HepG2 (cell line): ENCODE measurements at regions not wholly inside any gene's neighbourhood (a gene's known extent, or its start where the extent isn't known, plus 50 kb on each side); places are given as distances from the start of the nearest gene placed in this dataset.

Experiments used
- ATAC-seq: fragments of 200-7000 bp; cut with Tn5 transposase; 3 replicates; pipeline ENCODE4 v1.9.1; 2020; ENCODE audit warnings: mild to moderate bottlenecking, moderate library complexity
- BruUV-seq: library from RNA; stranded (reverse); fragments of 400-500 nt; replicated peaks from 2 replicates; lab custom pipeline; 2021; lab: Mats Ljungman, UMichigan
- CTCF ChIA-PET: fragments of 300-600 bp; formaldehyde crosslinking; extraction: SDS; loops from one replicate; lab custom pipeline; 2021; ENCODE audit warnings: low total read pairs, inconsistent platforms, low intra/inter-chr PET ratio; lab: Yijun Ruan, JAX
- POLR2A ChIA-PET: fragments of 350-600 bp; sonication (Branson Sonifier 250); formaldehyde crosslinking; loops from one replicate; lab custom pipeline; 2020; ENCODE audit warnings: antibody characterized with exemption, inconsistent platforms; lab: Yijun Ruan, JAX
- DNase-seq: peaks from one replicate; pipeline ENCODE4 v3.0.0-alpha.2; 2015; ENCODE audit warnings: low spot score
- FAIRE-seq: peaks from 3 replicates; lab custom pipeline; 2011; peaks lifted over from hg19 to GRCh38; lab: Jason Lieb, UNC
- H2AFZ ChIP-seq: one replicate; pipeline ENCODE4 v1.6.1; 2011; ENCODE audit warnings: low read length, inconsistent platforms
- H3K27ac ChIP-seq: fragments of 300-600 bp; 3 replicates; pipeline ENCODE4 v1.8.0; 2011; ENCODE audit warnings: mixed run types, mild to moderate bottlenecking, mixed read lengths, low read length, inconsistent platforms; ENCODE audit not compliant: insufficient read depth; ENCODE audit errors: extremely low read length
- H3K27me3 ChIP-seq, 2 experiments: fragments of 200-600 bp in 1 of 2; 2 replicates in 1 of 2; 3 replicates in 1 of 2; pipeline versions ENCODE4 v1.6.0 to v1.8.0; 2011; ENCODE audit warnings: low read length in 2 of 2, mild to moderate bottlenecking in 2 of 2, moderate library complexity in 2 of 2, inconsistent platforms in 1 of 2; ENCODE audit not compliant: insufficient read depth in 2 of 2, control insufficient read depth in 1 of 2
- H3K36me3 ChIP-seq, 2 experiments: fragments of 200-600 bp in 1 of 2; replicated peaks in 1 of 2; 2 replicates in 1 of 2; 3 replicates in 1 of 2; pipeline versions ENCODE4 v1.5.1 to v1.8.0; 2011; ENCODE audit warnings: low read length in 2 of 2, inconsistent platforms in 1 of 2; ENCODE audit not compliant: insufficient read depth in 2 of 2, control insufficient read depth in 1 of 2
- H3K4me1 ChIP-seq: 2 replicates; pipeline ENCODE4 v1.5.1; 2012; ENCODE audit warnings: low read length, inconsistent platforms; ENCODE audit not compliant: insufficient read depth
- H3K4me2 ChIP-seq: 2 replicates; pipeline ENCODE4 v1.6.0; 2011; ENCODE audit warnings: low read depth, low read length, inconsistent platforms
- H3K4me3 ChIP-seq, 3 experiments: fragments of 200-600 bp in 1 of 3; sonication (generic), shearing (Covaris generic) in 1 of 3; replicated peaks in 1 of 3; 2 replicates each; pipeline ENCODE4 v1.5.1; 2011 to 2016; ENCODE audit warnings: low read length in 3 of 3, inconsistent platforms in 2 of 3, low read depth in 2 of 3, mild to moderate bottlenecking in 2 of 3, control low read depth in 1 of 3, mixed read lengths in 1 of 3; ENCODE audit not compliant: insufficient read depth in 1 of 3
- H3K79me2 ChIP-seq: one replicate; pipeline ENCODE4 v1.6.1; 2011; ENCODE audit warnings: low read length, inconsistent platforms; ENCODE audit not compliant: insufficient read depth
- H3K9ac ChIP-seq: 2 replicates; pipeline ENCODE4 v1.6.0; 2011; ENCODE audit warnings: mild to moderate bottlenecking, low read depth, low read length, inconsistent platforms; ENCODE audit not compliant: insufficient read depth
- H3K9me3 ChIP-seq: 2 replicates; pipeline ENCODE4 v1.5.1; 2012; ENCODE audit warnings: mild to moderate bottlenecking, low read length
- H4K20me1 ChIP-seq: 2 replicates; pipeline ENCODE4 v1.6.0; 2011; ENCODE audit warnings: inconsistent platforms, mild to moderate bottlenecking, low read length, moderate library complexity; ENCODE audit not compliant: insufficient read depth
- ATRX ChIP-seq: sonication (generic); formaldehyde crosslinking; IDR thresholded peaks from 2 replicates; pipeline ENCODE4 v1.4.0; 2020; ENCODE audit warnings: missing genetic modification reagents, borderline replicate concordance
- EEA1 ChIP-seq: sonication (generic); formaldehyde crosslinking; IDR thresholded peaks from 2 replicates; pipeline ENCODE4 v1.5.1; 2020; ENCODE audit warnings: mild to moderate bottlenecking, missing genetic modification reagents, borderline replicate concordance
- FIP1L1 ChIP-seq: fragments of 200-400 bp; formaldehyde crosslinking; IDR thresholded peaks from 2 replicates; pipeline ENCODE4 v1.6.1; 2018; ENCODE audit warnings: low read depth, mild to moderate bottlenecking, low read length, moderate library complexity, borderline replicate concordance; ENCODE audit not compliant: insufficient read depth
- GLI4 ChIP-seq: sonication (generic); formaldehyde crosslinking; IDR thresholded peaks from 2 replicates; pipeline ENCODE4 v1.5.1; 2020; ENCODE audit warnings: missing genetic modification reagents, mild to moderate bottlenecking, moderate library complexity, borderline replicate concordance
- HNRNPL ChIP-seq: fragments of 200-400 bp; formaldehyde crosslinking; IDR thresholded peaks from 2 replicates; pipeline ENCODE4 v1.6.1; 2017; ENCODE audit warnings: mild to moderate bottlenecking, low read depth, low read length
- KDM5B ChIP-seq: sonication (generic); formaldehyde crosslinking; IDR thresholded peaks from 2 replicates; pipeline ENCODE4 v1.4.0; 2020; ENCODE audit warnings: missing genetic modification reagents, mild to moderate bottlenecking, borderline replicate concordance
- MAFK ChIP-seq, 2 experiments: IDR thresholded peaks in 1 of 2; conservative IDR thresholded peaks in 1 of 2; 2 replicates each; pipeline ENCODE4 v1.6.1; 2011; ENCODE audit warnings: improper control_type of control experiment in 2 of 2, low read length in 2 of 2
- POGZ ChIP-seq: sonication (generic); formaldehyde crosslinking; IDR thresholded peaks from 2 replicates; pipeline ENCODE4 v1.4.0; 2020; ENCODE audit warnings: mild to moderate bottlenecking, missing genetic modification reagents
- RELA ChIP-seq: sonication (generic); formaldehyde crosslinking; IDR thresholded peaks from 2 replicates; pipeline ENCODE4 v1.4.0; 2020; ENCODE audit warnings: missing genetic modification reagents
- SMAD1 ChIP-seq: sonication (generic); formaldehyde crosslinking; IDR thresholded peaks from 2 replicates; pipeline ENCODE4 v1.4.0; 2020; ENCODE audit warnings: missing genetic modification reagents, low read depth, mild to moderate bottlenecking, borderline replicate concordance
- SRSF1 ChIP-seq: fragments of 200-400 bp; formaldehyde crosslinking; optimal IDR thresholded peaks from 2 replicates; pipeline ENCODE3; 2017; ENCODE audit warnings: mild to moderate bottlenecking, low read depth, low read length, moderate library complexity
- TBP ChIP-seq: sonication (generic); formaldehyde crosslinking; IDR thresholded peaks from 2 replicates; pipeline ENCODE4 v1.5.0; 2020; ENCODE audit warnings: missing genetic modification reagents
- USF2 ChIP-seq, 2 experiments: sonication (generic) in 1 of 2; formaldehyde crosslinking in 1 of 2; IDR thresholded peaks; 2 replicates each; pipeline versions ENCODE4 v1.5.1 to v1.6.1; 2011 to 2020; ENCODE audit warnings: borderline replicate concordance in 1 of 2, low read depth in 1 of 2, low read length in 1 of 2, mild to moderate bottlenecking in 1 of 2, missing genetic modification reagents in 1 of 2, moderate library complexity in 1 of 2
- ZNF230 ChIP-seq: sonication (generic); formaldehyde crosslinking; IDR thresholded peaks from 2 replicates; pipeline ENCODE4 v1.4.0; 2020; ENCODE audit warnings: mild to moderate bottlenecking, missing genetic modification reagents
- ZNF383 ChIP-seq: sonication (generic); formaldehyde crosslinking; IDR thresholded peaks from 2 replicates; pipeline ENCODE4 v1.4.0; 2020; ENCODE audit warnings: missing genetic modification reagents, mild to moderate bottlenecking, borderline replicate concordance
- ZNF549 ChIP-seq: sonication (generic); formaldehyde crosslinking; IDR thresholded peaks from 2 replicates; pipeline ENCODE4 v1.5.0; 2020; ENCODE audit warnings: missing genetic modification reagents
- ZNF646 ChIP-seq: sonication (generic); formaldehyde crosslinking; IDR thresholded peaks from 2 replicates; pipeline ENCODE4 v1.9.0; 2021; ENCODE audit warnings: mild to moderate bottlenecking, missing genetic modification reagents
- ZNF891 ChIP-seq: sonication (generic); formaldehyde crosslinking; IDR thresholded peaks from 2 replicates; pipeline ENCODE4 v1.5.0; 2020; ENCODE audit warnings: mild to moderate bottlenecking, missing genetic modification reagents
- WGBS: methylation state at CpG from one replicate; pipeline ENCODE4 v1.1.6; 2017; ENCODE audit warnings: low lambda C conversion rate; 5-methylcytosine and 5-hydroxymethylcytosine counted together
- in situ Hi-C: cut with HindIII; loops from 2 replicates; pipeline ENCODE4 v1.10.0; 2017; ENCODE audit warnings: low pct_unique_long_range_greater_than_20kb; ENCODE audit not compliant: extremely low pct_ligation_motif_present
- intact Hi-C: fragments of 100-400 bp; cut with micrococcal nuclease; formaldehyde crosslinking; loops from one replicate; pipeline ENCODE4 v1.10.0; 2022; ENCODE audit not compliant: unreplicated experiment

- Histone ChIP-seq H3K27ac (no peak overlapping the region), H3K4me1 (no peaks in the 10 kb centered on the region), H3K36me3 (no peaks in the 10 kb centered on the region), H3K9ac (no peak overlapping the region), H2AFZ (no peak overlapping the region), H3K9me3 (peaks cover 43% of the 10 kb centered on the region), H3K79me2 (no peaks in the 10 kb centered on the region), H3K4me2 (no peak overlapping the region), H4K20me1 (no peaks in the 10 kb centered on the region), H3K4me3 (no peak overlapping the region), H3K27me3 (no peaks in the 10 kb centered on the region)
- in situ Hi-C loops: no loop called here
- DNase-seq (no peak), ATAC-seq (no peak), FAIRE-seq (no peak)
- intact Hi-C loops: no loop called here
- BruUV-seq: no TSS peak
- CTCF ChIA-PET: no interaction called here
- POLR2A ChIA-PET: no interaction called here
- 5% methylated on average over 3 of the region's 3 CpGs for whole genome bisulfite sequencing
- TF ChIP-seq MAFK (conservative IDR thresholded peaks at IDR 0.05 in 1 of 2, IDR thresholded peaks at IDR 0.05 in 1 of 2; ENCODE audit: low read length in 2 of 2): no peak
- TF ChIP-seq RELA (CRISPR knock-in tag): no peak
- no peak for TF ChIP-seq SMAD1 (CRISPR knock-in tag)
- TF ChIP-seq ZNF891: no peak
- no peak for TF ChIP-seq SRSF1
- TF ChIP-seq ATRX (CRISPR knock-in tag): no peak
- TF ChIP-seq ZNF230 (CRISPR knock-in tag): no peak
- TF ChIP-seq ZNF383 (CRISPR knock-in tag): no peak
- TF ChIP-seq TBP (CRISPR knock-in tag): no peak
- TF ChIP-seq ZNF646 (CRISPR knock-in tag): no peak
- no peak for TF ChIP-seq ZNF549
- TF ChIP-seq USF2 (IDR thresholded peaks at IDR 0.05; ENCODE audit: low read depth, low read length): no peak
- TF ChIP-seq USF2 (CRISPR knock-in tag; IDR thresholded peaks at IDR 0.05; ENCODE audit: borderline replicate concordance): no peak
- TF ChIP-seq FIP1L1: no peak
- TF ChIP-seq EEA1: no peak
- no peak for TF ChIP-seq KDM5B (CRISPR knock-in tag)
- no peak for TF ChIP-seq HNRNPL
- no peak for TF ChIP-seq GLI4 (CRISPR knock-in tag)
- TF ChIP-seq POGZ (CRISPR knock-in tag): no peak
Measured at GRCh38 chr13:105107781-105108180, 1427.7 kb downstream of the EFNB2 start.
